Neural cell (in vitro differentiated cells): ENCODE measurements at regions not wholly inside any gene's neighbourhood (a gene's known extent, or its start where the extent isn't known, plus 50 kb on each side); places are given as distances from the start of the nearest gene placed in this dataset.

ENCODE experiments used
- CTCF ChIP-seq: fragments of 450-650 bp; IDR thresholded peaks from 2 replicates; pipeline ENCODE4 v1.5.1; 2014; ENCODE audit warnings: antibody characterized with exemption, mild to moderate bottlenecking, moderate library complexity; ENCODE audit not compliant: poor library complexity, severe bottlenecking
- EP300 ChIP-seq: fragments of 450-650 bp; conservative IDR thresholded peaks from 2 replicates; pipeline ENCODE4 v1.6.1; 2014; ENCODE audit warnings: antibody characterized with exemption, mild to moderate bottlenecking, moderate library complexity; ENCODE audit not compliant: poor library complexity, severe bottlenecking
- EZH2 ChIP-seq: fragments of 200-600, 300-800 bp; shearing (Covaris generic), sonication (generic); IDR thresholded peaks from 2 replicates; pipeline ENCODE4 v1.6.1; 2014; ENCODE audit warnings: antibody characterized with exemption, low read length, borderline replicate concordance, mild to moderate bottlenecking; ENCODE audit not compliant: insufficient read depth, poor library complexity, severe bottlenecking
- MXI1 ChIP-seq: fragments of 450-650 bp; conservative IDR thresholded peaks from 2 replicates; pipeline ENCODE4 v1.6.1; 2014; ENCODE audit warnings: antibody characterized with exemption, mild to moderate bottlenecking; ENCODE audit not compliant: poor library complexity, severe bottlenecking
- POLR2AphosphoS5 ChIP-seq: IDR thresholded peaks from 2 replicates; pipeline ENCODE4 v1.6.1; 2012
- RAD21 ChIP-seq: fragments of 450-650 bp; conservative IDR thresholded peaks from 2 replicates; pipeline ENCODE4 v1.6.1; 2014; ENCODE audit warnings: antibody characterized with exemption, mild to moderate bottlenecking, moderate library complexity
- REST ChIP-seq: IDR thresholded peaks from 2 replicates; pipeline ENCODE4 v1.6.1; 2012; ENCODE audit warnings: borderline replicate concordance

GRCh38 chr3:117735481-117736101, 1026.0 kb downstream of the TUSC7 start:
- no peak for TF ChIP-seq MXI1
- TF ChIP-seq CTCF: no peak
- no peak for TF ChIP-seq EZH2
- no peak for TF ChIP-seq RAD21
- peak; percentile 24 for TF ChIP-seq REST
- TF ChIP-seq EP300: no peak
- peak; percentile 11 for TF ChIP-seq POLR2AphosphoS5
